H54 (cell line): ENCODE measurements at regions not wholly inside any gene's neighbourhood (a gene's known extent, or its start where the extent isn't known, plus 50 kb on each side); places are given as distances from the start of the nearest gene placed in this dataset.
"Not testable (repeated sequence)": the region's sequence is repeated elsewhere in the genome, so short reads cannot be mapped to it uniquely, and the experiment has no call there.

ENCODE experiments used
- DNase-seq: peaks from one replicate; pipeline ENCODE4 v3.0.0; 2011; ENCODE audit warnings: low spot score, mixed read lengths; ENCODE audit not compliant: insufficient read length
- FAIRE-seq: peaks from 3 replicates; lab custom pipeline; 2011; peaks lifted over from hg19 to GRCh38; lab: Jason Lieb, UNC
- POLR2A ChIP-seq: IDR thresholded peaks from 2 replicates; pipeline ENCODE4 v1.6.1; 2011; ENCODE audit warnings: low read depth, mild to moderate bottlenecking, low read length

- FAIRE-seq: no peak
- no peak for DNase-seq
- no peak for TF ChIP-seq POLR2A
These were observed 801.0 kb upstream of the NUDT12 start for GRCh38 chr5:104363567-104363966.

GRCh38 chr5:104361932-104362331 lies 799.3 kb upstream of the NUDT12 start:
- TF ChIP-seq POLR2A: no peak
- DNase-seq (no peak), FAIRE-seq (no peak)

GRCh38 chr5:104355350-104355749 lies 792.8 kb upstream of the NUDT12 start:
- DNase-seq: no peak
- TF ChIP-seq POLR2A: no peak
- FAIRE-seq: no peak

GRCh38 chr5:104353371-104353770 lies 790.8 kb upstream of the NUDT12 start:
- FAIRE-seq: no peak
- no peak for DNase-seq

GRCh38 chr5:104352954-104353353 lies 790.4 kb upstream of the NUDT12 start:
- no peak for FAIRE-seq
- DNase-seq: no peak
- no peak for TF ChIP-seq POLR2A

More at GRCh38 chr5:104353371-104353770, 790.8 kb upstream of the NUDT12 start:
- TF ChIP-seq POLR2A: no peak

- FAIRE-seq: no peak
- TF ChIP-seq POLR2A: no peak
- DNase-seq: no peak
These were observed 784.6 kb upstream of the NUDT12 start for GRCh38 chr5:104347119-104347708.

- no peak for TF ChIP-seq POLR2A
- FAIRE-seq (no peak), DNase-seq (no peak)
These were observed 782.8 kb upstream of the NUDT12 start for GRCh38 chr5:104345222-104346016.

GRCh38 chr5:104344809-104345208 lies 782.2 kb upstream of the NUDT12 start:
- no peak for FAIRE-seq

GRCh38 chr5:104327801-104328200 lies 765.2 kb upstream of the NUDT12 start:
- no peak for FAIRE-seq
- no peak for DNase-seq
- no peak for TF ChIP-seq POLR2A

More at GRCh38 chr5:104344809-104345208, 782.2 kb upstream of the NUDT12 start:
- DNase-seq: no peak
- TF ChIP-seq POLR2A: no peak

- DNase-seq (no peak), FAIRE-seq (no peak)
- no peak for TF ChIP-seq POLR2A
These were observed 764.4 kb upstream of the NUDT12 start for GRCh38 chr5:104326966-104327365.

GRCh38 chr5:104325356-104325755 lies 762.8 kb upstream of the NUDT12 start:
- DNase-seq (no peak), FAIRE-seq (no peak)
- no peak for TF ChIP-seq POLR2A

GRCh38 chr5:104316676-104317075 lies 754.1 kb upstream of the NUDT12 start:
- not testable (repeated sequence) for DNase-seq, FAIRE-seq

GRCh38 chr5:104312481-104312880 lies 749.9 kb upstream of the NUDT12 start:
- no peak for FAIRE-seq
- no peak for DNase-seq
- no peak for TF ChIP-seq POLR2A

- TF ChIP-seq POLR2A: no peak
- FAIRE-seq (no peak), DNase-seq (no peak)
These were observed 743.0 kb upstream of the NUDT12 start for GRCh38 chr5:104305602-104306001.
